ENCODE measurements at regions not wholly inside any gene's neighbourhood (a gene's known extent, or its start where the extent isn't known, plus 50 kb on each side); places are given as distances from the start of the nearest gene placed in this dataset.

DNA sequence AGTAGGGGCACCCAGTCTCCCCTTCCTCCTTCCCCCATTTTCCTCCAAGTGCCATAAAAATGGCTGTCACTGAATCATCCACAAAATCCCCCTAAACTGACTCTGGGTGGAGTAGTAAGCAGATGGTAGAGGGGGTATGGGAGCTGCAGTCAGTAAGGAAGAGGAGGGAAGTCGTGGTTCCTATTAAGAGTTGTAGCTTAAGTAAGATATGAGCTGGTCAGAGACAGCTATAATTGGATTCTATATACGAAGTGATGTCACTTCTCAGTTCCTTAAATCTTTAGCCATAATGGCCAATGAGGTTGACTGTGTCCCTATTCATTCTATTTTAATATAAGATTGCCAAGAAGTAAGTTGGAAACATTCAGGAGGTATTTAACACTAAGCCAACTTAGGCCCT is 131.7 kb downstream of the SLC16A9 start:
- ChIA-PET POLR2A (ENCODE audit: low non-redundant PET) (no interaction called here), CTCF (no interaction called here)
- DNase-seq (ENCODE audit: low spot score): no peak
- TF ChIP-seq, protein P1, sequence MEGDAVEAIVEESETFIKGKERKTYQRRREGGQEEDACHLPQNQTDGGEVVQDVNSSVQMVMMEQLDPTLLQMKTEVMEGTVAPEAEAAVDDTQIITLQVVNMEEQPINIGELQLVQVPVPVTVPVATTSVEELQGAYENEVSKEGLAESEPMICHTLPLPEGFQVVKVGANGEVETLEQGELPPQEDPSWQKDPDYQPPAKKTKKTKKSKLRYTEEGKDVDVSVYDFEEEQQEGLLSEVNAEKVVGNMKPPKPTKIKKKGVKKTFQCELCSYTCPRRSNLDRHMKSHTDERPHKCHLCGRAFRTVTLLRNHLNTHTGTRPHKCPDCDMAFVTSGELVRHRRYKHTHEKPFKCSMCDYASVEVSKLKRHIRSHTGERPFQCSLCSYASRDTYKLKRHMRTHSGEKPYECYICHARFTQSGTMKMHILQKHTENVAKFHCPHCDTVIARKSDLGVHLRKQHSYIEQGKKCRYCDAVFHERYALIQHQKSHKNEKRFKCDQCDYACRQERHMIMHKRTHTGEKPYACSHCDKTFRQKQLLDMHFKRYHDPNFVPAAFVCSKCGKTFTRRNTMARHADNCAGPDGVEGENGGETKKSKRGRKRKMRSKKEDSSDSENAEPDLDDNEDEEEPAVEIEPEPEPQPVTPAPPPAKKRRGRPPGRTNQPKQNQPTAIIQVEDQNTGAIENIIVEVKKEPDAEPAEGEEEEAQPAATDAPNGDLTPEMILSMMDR (conservative IDR thresholded peaks at IDR 0.05; ENCODE audit: low read depth): no peak
- H3K27ac ChIP-seq: no peak overlapping the region

DNA sequence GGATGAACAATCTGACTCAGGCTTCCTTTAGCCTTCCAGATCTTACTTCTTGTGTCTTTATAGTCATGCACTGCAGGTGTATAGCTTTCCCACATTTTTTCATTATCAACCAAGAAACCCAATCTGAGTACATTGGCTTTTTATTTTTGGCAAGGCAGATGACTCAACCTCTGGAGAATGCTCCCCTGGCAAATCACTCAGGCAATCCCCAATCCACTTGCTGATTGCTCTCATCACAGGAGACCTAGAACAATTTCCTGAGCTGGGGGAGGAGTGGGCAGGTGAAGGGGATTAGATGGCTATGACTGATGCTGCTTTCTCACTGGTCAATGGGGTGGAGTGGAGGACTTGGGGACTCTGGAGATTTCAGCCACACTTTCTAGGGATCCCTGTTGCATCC is 134.4 kb downstream of the SLC16A9 start:
- no peak for DNase-seq (ENCODE audit: low spot score)
- ChIA-PET CTCF (no interaction called here), POLR2A (ENCODE audit: low non-redundant PET) (no interaction called here)
- no peak overlapping the region for H3K27ac ChIP-seq
- TF ChIP-seq, protein P1 (conservative IDR thresholded peaks at IDR 0.05; ENCODE audit: low read depth): no peak

DNA sequence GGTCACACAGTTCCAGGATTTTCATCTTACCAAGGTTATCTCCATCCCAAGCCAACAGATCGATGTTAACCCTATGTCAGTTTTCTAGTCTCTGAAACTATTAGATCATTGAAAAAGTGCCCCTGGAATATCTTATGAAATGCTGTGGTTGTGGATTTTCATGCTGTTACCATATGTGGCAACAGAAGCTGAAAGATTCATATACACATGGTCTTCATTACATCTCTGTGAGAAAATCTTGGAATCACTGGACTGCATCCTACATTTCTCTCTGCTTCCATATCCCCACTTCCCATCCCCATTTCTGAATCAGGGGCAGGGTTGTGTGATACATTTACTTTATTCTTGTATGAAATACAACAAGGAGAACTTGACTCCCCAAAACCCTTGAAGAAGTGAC is 146.1 kb downstream of the SLC16A9 start:
- DNase-seq (ENCODE audit: low spot score): no peak
- no peak overlapping the region for H3K27ac ChIP-seq
- ChIA-PET POLR2A (ENCODE audit: low non-redundant PET) (no interaction called here), CTCF (no interaction called here)
- TF ChIP-seq, protein P1 (conservative IDR thresholded peaks at IDR 0.05; ENCODE audit: low read depth): no peak

DNA sequence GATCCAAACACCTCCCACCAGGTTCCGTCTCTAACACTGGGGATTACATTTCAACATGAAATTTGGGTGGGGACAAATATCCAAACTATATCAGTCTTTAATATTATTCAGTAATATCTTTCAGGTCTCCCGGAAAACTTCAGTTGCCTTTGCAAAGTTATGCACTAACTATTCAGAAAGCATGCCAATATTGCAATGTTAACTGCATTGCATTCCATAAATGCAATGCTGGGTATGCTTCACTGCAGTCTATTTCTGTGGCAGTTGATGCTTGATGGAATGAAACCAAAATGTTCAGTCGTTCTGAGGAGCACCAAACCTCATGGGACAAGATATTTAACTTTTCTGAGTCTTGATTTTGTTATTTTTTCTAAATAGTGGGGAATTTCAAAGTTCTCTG is 147.5 kb downstream of the SLC16A9 start:
- no peak for DNase-seq (ENCODE audit: low spot score)
- POLR2A ChIA-PET (ENCODE audit: low non-redundant PET): no interaction called here
- CTCF ChIA-PET: no interaction called here
- H3K27ac ChIP-seq: no peak overlapping the region
- TF ChIP-seq, protein P1 (conservative IDR thresholded peaks at IDR 0.05; ENCODE audit: low read depth): no peak

DNA sequence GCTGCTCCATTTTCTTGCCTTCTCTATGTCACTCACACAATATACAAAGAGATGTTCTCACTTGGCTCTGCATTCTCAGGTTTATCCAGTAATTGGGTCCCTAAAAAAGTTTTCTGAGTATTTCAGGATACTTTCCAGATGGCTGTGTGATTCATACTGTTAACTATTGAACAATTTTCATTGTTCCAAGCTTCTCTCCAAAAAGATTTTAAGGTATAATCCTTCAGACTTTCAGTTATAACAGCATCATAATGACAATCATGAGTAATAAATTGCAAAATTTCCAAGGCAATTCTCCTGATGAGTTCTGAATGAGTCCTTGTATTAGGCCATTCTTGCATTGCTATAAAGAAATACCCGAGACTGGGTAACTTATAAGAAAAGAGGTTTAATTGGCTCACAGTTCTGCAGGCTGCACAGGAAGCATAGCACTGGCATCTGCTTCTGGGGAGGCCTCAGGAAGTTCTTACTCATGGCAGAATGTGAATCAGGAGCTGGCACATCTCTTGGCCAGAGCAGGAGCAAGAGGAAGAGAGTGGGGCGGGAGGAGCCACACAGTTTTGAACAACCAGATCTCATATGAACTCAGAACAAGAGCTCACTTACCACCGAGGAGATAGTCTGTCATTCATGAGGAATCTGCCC is 148.1 kb downstream of the SLC16A9 start:
- no peak overlapping the region for H3K27ac ChIP-seq
- TF ChIP-seq, protein P1 (conservative IDR thresholded peaks at IDR 0.05; ENCODE audit: low read depth): no peak
- CTCF ChIA-PET: no interaction called here
- DNase-seq (ENCODE audit: low spot score): no peak
- POLR2A ChIA-PET (ENCODE audit: low non-redundant PET): no interaction called here

DNA sequence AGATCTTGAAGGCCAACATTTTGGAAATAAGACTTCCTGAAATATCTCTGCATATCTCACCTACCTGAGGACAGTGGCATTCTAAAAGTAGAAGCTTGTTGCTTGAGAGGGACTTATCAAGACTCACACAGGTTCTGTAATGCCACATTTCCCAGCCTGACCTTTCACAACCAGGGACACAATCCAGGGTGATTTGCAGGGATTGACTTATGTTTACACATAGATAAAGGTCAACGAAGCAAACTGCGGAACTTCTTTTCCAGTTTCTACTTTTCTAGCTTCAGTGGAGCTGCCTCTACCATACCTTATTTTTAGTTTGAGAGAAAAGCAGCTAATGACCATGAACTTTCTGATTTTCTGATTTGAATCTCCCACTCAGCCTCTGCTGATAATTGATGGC is 148.7 kb downstream of the SLC16A9 start:
- POLR2A ChIA-PET (ENCODE audit: low non-redundant PET): no interaction called here
- DNase-seq (ENCODE audit: low spot score): no peak
- CTCF ChIA-PET: no interaction called here
- TF ChIP-seq, protein P1 (conservative IDR thresholded peaks at IDR 0.05; ENCODE audit: low read depth): no peak
- H3K27ac ChIP-seq: no peak overlapping the region

DNA sequence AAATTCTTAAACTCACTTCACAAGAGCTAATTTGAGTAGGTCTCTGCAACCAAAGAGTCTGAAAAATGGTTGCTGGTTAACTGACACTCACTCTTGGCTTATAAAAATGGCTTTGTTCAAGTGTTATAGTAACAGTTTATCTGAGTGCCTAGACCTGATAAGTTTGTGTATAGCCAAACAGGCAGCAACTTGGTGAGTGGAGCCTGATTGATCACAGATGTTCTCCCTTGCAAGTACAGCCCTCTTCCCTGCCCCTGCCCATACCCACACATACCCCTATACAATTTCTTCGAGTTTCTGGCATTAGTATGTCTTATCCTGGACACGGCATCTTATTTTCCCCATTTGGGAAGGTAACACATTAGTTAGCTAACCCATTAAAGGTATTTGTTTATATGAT is 149.5 kb downstream of the SLC16A9 start:
- H3K27ac ChIP-seq: no peak overlapping the region
- DNase-seq (ENCODE audit: low spot score): no peak
- ChIA-PET POLR2A (ENCODE audit: low non-redundant PET) (no interaction called here), CTCF (no interaction called here)
- TF ChIP-seq, protein P1 (conservative IDR thresholded peaks at IDR 0.05; ENCODE audit: low read depth): no peak
